ENCODE measurements at regions not wholly inside any gene's neighbourhood (a gene's known extent, or its start where the extent isn't known, plus 50 kb on each side); places are given as distances from the start of the nearest gene placed in this dataset.

DNA sequence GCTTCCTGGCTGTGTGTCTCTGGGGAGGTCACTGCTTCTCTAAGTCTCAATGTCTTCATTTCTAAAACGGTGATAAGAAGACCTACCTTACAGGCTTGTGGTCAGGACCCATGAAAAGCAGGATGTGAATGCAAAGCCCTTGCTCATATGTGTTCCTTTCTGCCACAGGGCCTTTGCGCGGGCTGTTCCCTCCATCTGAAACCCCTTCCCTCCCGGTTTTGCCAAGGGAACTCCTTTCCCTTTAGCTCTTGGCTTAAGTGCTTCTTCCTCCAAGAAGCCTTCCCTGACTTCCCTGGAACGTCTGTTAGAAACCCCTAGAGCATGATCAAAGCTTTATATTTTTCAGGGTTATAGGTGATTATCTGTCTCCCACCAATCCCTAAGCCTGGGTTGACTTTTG, 147.2 kb upstream of the PTPN1 start:
- BruUV-seq (replicated peaks): no TSS peak
- Histone ChIP-seq H3K9me3 (replicated peaks; ENCODE audit: control insufficient read depth, insufficient read depth, low read length) (no peaks in the 10 kb centered on the region), H3K27ac (ENCODE audit: insufficient read depth, low read depth, low read length) (no peak overlapping the region), H3K79me2 (ENCODE audit: control insufficient read depth, insufficient read depth, low read length) (no peaks in the 10 kb centered on the region), H3K27me3 (ENCODE audit: control insufficient read depth in 2 of 2, insufficient read depth in 2 of 2, low read length in 2 of 2) (peaks cover 17 to 27% of the 10 kb centered on the region in 2 experiments), H4K20me1 (replicated peaks; ENCODE audit: control insufficient read depth, extremely low read depth, insufficient read depth, low read length) (no peaks in the 10 kb centered on the region), H3K36me3 (ENCODE audit: control insufficient read depth in 2 of 2, extremely low read depth in 1 of 2, insufficient read depth in 2 of 2, low read length in 2 of 2) (no peaks in the 10 kb centered on the region), H3K4me1 (ENCODE audit: control insufficient read depth, extremely low read depth, insufficient read depth, low read length) (peaks cover 5% of the 10 kb centered on the region), H3K4me2 (ENCODE audit: insufficient read depth, low read length) (no peak overlapping the region), H3K4me3 (replicated peaks in 1 of 3; ENCODE audit: insufficient read depth in 1 of 3, low read depth in 1 of 3, low read length in 3 of 3) (no peak overlapping the region), H3K9ac (replicated peaks; ENCODE audit: extremely low read depth, insufficient read depth, low read length) (no peak overlapping the region), H2AFZ (ENCODE audit: low read depth, low read length) (no peak overlapping the region), H3K9me1 (replicated peaks; ENCODE audit: control insufficient read depth, extremely low read depth, insufficient read depth, low read length) (no peaks in the 10 kb centered on the region)
- dilution Hi-C loops (cut with MboI; ENCODE audit: extremely low pct_ligation_motif_present, low sequenced_read_pairs): no loop called here
- FAIRE-seq (no peak), DNase-seq (ENCODE audit: low read depth, low spot score) (no peak)
- ChIA-PET POLR2A (no interaction called here), CTCF (no interaction called here)
- intact Hi-C loops (cut with micrococcal nuclease): no loop called here
- TF ChIP-seq JUN (IDR thresholded peaks at IDR 0.05; ENCODE audit: borderline replicate concordance, insufficient read depth, insufficient read length, low read depth): no peak
- TF ChIP-seq EZH2 (IDR thresholded peaks at IDR 0.05; ENCODE audit: borderline replicate concordance, low read depth, low read length, severe bottlenecking): no peak
- TF ChIP-seq CTCF (IDR thresholded peaks at IDR 0.05; ENCODE audit: extremely low read depth in 1 of 2, insufficient read depth in 1 of 2, low read depth in 1 of 2, low read length in 2 of 2): no peak
- TF ChIP-seq MYC (IDR thresholded peaks at IDR 0.05; ENCODE audit: low read depth, low read length): no peak
- no peak for TF ChIP-seq FOS (IDR thresholded peaks at IDR 0.05; ENCODE audit: borderline replicate concordance, insufficient read depth, low read length)
- TF ChIP-seq, protein P1, sequence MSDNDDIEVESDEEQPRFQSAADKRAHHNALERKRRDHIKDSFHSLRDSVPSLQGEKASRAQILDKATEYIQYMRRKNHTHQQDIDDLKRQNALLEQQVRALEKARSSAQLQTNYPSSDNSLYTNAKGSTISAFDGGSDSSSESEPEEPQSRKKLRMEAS (IDR thresholded peaks at IDR 0.05; ENCODE audit: insufficient read depth, insufficient read length): no peak
- TF ChIP-seq POLR2AphosphoS5 (IDR thresholded peaks at IDR 0.05; ENCODE audit: insufficient read depth, low read depth, low read length): no peak
- no peak for TF ChIP-seq POLR2A (IDR thresholded peaks at IDR 0.05; ENCODE audit: low read depth, low read length)
- no peak for TF ChIP-seq GATA2 (IDR thresholded peaks at IDR 0.05; ENCODE audit: insufficient read depth, insufficient read length, low read depth, low read length)

All from endothelial cell of umbilical vein (primary cell).